ENCODE measurements at regions not wholly inside any gene's neighbourhood (a gene's known extent, or its start where the extent isn't known, plus 50 kb on each side); places are given as distances from the start of the nearest gene placed in this dataset.

DNA sequence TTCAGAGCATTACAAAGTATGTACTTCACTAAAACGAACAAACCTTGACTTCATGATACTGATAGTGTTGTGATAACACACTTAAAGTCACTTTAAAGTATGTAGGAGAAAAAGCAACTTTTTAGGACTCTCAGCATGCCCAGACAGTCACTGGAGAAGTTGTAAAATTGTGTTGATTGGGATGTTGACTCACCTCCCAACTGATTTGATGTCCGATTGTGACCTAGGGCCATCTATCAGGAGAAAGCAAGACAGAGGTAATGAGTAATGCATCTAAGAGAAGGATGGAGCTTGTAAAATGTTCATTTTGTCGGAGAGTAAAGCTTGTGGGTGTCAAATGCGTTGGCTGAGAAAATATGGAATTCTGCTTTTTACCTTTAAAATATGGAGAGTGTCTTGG, 135.4 kb upstream of the SEMA3D start:
- TF ChIP-seq, protein P1, sequence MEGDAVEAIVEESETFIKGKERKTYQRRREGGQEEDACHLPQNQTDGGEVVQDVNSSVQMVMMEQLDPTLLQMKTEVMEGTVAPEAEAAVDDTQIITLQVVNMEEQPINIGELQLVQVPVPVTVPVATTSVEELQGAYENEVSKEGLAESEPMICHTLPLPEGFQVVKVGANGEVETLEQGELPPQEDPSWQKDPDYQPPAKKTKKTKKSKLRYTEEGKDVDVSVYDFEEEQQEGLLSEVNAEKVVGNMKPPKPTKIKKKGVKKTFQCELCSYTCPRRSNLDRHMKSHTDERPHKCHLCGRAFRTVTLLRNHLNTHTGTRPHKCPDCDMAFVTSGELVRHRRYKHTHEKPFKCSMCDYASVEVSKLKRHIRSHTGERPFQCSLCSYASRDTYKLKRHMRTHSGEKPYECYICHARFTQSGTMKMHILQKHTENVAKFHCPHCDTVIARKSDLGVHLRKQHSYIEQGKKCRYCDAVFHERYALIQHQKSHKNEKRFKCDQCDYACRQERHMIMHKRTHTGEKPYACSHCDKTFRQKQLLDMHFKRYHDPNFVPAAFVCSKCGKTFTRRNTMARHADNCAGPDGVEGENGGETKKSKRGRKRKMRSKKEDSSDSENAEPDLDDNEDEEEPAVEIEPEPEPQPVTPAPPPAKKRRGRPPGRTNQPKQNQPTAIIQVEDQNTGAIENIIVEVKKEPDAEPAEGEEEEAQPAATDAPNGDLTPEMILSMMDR (conservative IDR thresholded peaks at IDR 0.05; ENCODE audit: low read length): no peak
- no peak for TF ChIP-seq EZH2phosphoT487 (IDR thresholded peaks at IDR 0.05; ENCODE audit: borderline replicate concordance)

All from Loucy (cell line).